ENCODE measurements at regions not wholly inside any gene's neighbourhood (a gene's known extent, or its start where the extent isn't known, plus 50 kb on each side); places are given as distances from the start of the nearest gene placed in this dataset.

- peaks cover 22% of the 10 kb centered on the region for H3K4me1 ChIP-seq (replicated peaks; ENCODE audit: insufficient read depth)
- intact Hi-C loops (cut with micrococcal nuclease; ENCODE audit: unreplicated experiment): loop anchor here (1.0 to 2.0 kb wide), 2 partner anchors 29 to 67 kb away; no protein-coding TSS in a partner anchor
- H4K20me1 ChIP-seq (ENCODE audit: insufficient read depth): no peaks in the 10 kb centered on the region
- H3K36me3 ChIP-seq (ENCODE audit: low read depth): no peaks in the 10 kb centered on the region
- peak overlapping the region; percentile 82 for H3K27ac ChIP-seq
- no TSS peak for BruUV-seq (replicated peaks)
- TF ChIP-seq CTCF (conservative IDR thresholded peaks at IDR 0.05) (no peak), EZH2 (IDR thresholded peaks at IDR 0.05; ENCODE audit: low read depth) (no peak)
- peak in 1 of 2 experiments; percentile 3 for DNase-seq
- no peaks in the 10 kb centered on the region for H3K27me3 ChIP-seq (ENCODE audit: insufficient read depth, low read depth)
- ChIA-PET CTCF (no interaction called here), POLR2A (ENCODE audit: unreplicated experiment) (interaction anchor here (0.7 to 0.8 kb wide), 2 partner anchors 82 to 153 kb away, joined by 3 to 4 read pairs; no protein-coding TSS in a partner anchor)
- H3K4me3 ChIP-seq: no peak overlapping the region
- no peak overlapping the region for H2AFZ ChIP-seq
- H3K9me2 ChIP-seq (ENCODE audit: insufficient read depth): no peaks in the 10 kb centered on the region
- no peaks in the 10 kb centered on the region; the same call in 1 of the 2 replicates for H3K9me3 ChIP-seq (ENCODE audit: insufficient read depth, low read depth)
- H3K4me2 ChIP-seq: peak overlapping the region; percentile 67
- peaks cover 15% of the 10 kb centered on the region for H3F3A ChIP-seq (ENCODE audit: insufficient read depth, low read depth)
- no peaks in the 10 kb centered on the region for H3K79me2 ChIP-seq (ENCODE audit: low read depth)
These were observed 93.7 kb downstream of the SKIDA1 start for GRCh38 chr10:21431799-21432198.

- no TSS peak for BruUV-seq (replicated peaks)
- TF ChIP-seq CTCF (conservative IDR thresholded peaks at IDR 0.05) (no peak), EZH2 (IDR thresholded peaks at IDR 0.05; ENCODE audit: low read depth) (no peak)
- POLR2A ChIA-PET (ENCODE audit: unreplicated experiment): no interaction called here
- no peaks in the 10 kb centered on the region; the same call in 1 of the 2 replicates for H3K9me3 ChIP-seq (ENCODE audit: insufficient read depth, low read depth)
- H2AFZ ChIP-seq: no peak overlapping the region
- intact Hi-C loops (cut with micrococcal nuclease; ENCODE audit: unreplicated experiment): no loop called here
- no peaks in the 10 kb centered on the region for H4K20me1 ChIP-seq (ENCODE audit: insufficient read depth)
- H3K27ac ChIP-seq: no peak overlapping the region
- no peaks in the 10 kb centered on the region for H3K36me3 ChIP-seq (ENCODE audit: low read depth)
- CTCF ChIA-PET: no interaction called here
- no peak for DNase-seq
- peaks cover 18% of the 10 kb centered on the region for H3K4me1 ChIP-seq (replicated peaks; ENCODE audit: insufficient read depth)
- peaks cover 14% of the 10 kb centered on the region for H3F3A ChIP-seq (ENCODE audit: insufficient read depth, low read depth)
- H3K4me3 ChIP-seq: no peak overlapping the region
- no peaks in the 10 kb centered on the region for H3K27me3 ChIP-seq (ENCODE audit: insufficient read depth, low read depth)
- no peak overlapping the region for H3K4me2 ChIP-seq
- no peaks in the 10 kb centered on the region for H3K79me2 ChIP-seq (ENCODE audit: low read depth)
- H3K9me2 ChIP-seq (ENCODE audit: insufficient read depth): no peaks in the 10 kb centered on the region
These were observed 97.5 kb downstream of the SKIDA1 start for GRCh38 chr10:21427804-21428481.

- Histone ChIP-seq H3K27ac (no peak overlapping the region), H2AFZ (no peak overlapping the region), H3K4me3 (no peak overlapping the region), H3F3A (ENCODE audit: insufficient read depth, low read depth) (no peaks in the 10 kb centered on the region), H3K9me3 (ENCODE audit: insufficient read depth, low read depth) (no peaks in the 10 kb centered on the region), H4K20me1 (ENCODE audit: insufficient read depth) (no peaks in the 10 kb centered on the region), H3K9me2 (ENCODE audit: insufficient read depth) (no peaks in the 10 kb centered on the region), H3K36me3 (ENCODE audit: low read depth) (no peaks in the 10 kb centered on the region), H3K27me3 (ENCODE audit: insufficient read depth, low read depth) (no peaks in the 10 kb centered on the region), H3K79me2 (ENCODE audit: low read depth) (no peaks in the 10 kb centered on the region), H3K4me2 (no peak overlapping the region), H3K4me1 (replicated peaks; ENCODE audit: insufficient read depth) (no peaks in the 10 kb centered on the region)
- no peak for TF ChIP-seq CTCF (conservative IDR thresholded peaks at IDR 0.05)
- no peak for TF ChIP-seq EZH2 (IDR thresholded peaks at IDR 0.05; ENCODE audit: low read depth)
- no peak for DNase-seq
- ChIA-PET POLR2A (ENCODE audit: unreplicated experiment) (no interaction called here), CTCF (no interaction called here)
- intact Hi-C loops (cut with micrococcal nuclease; ENCODE audit: unreplicated experiment): loop anchor here (2.0 kb wide), 1 partner anchor 66 kb away; no protein-coding TSS in a partner anchor
- no TSS peak for BruUV-seq (replicated peaks)
These were observed 101.0 kb downstream of the SKIDA1 start for GRCh38 chr10:21424459-21424861.
